DOHH2 (cell line): ENCODE measurements at regions not wholly inside any gene's neighbourhood (a gene's known extent, or its start where the extent isn't known, plus 50 kb on each side); places are given as distances from the start of the nearest gene placed in this dataset.

Experiments used
- CTCF ChIP-seq: fragments of 200-600 bp; sonication (generic); IDR thresholded peaks from one replicate; pipeline ENCODE4 v1.5.1; 2014; ENCODE audit warnings: antibody characterized with exemption, mild to moderate bottlenecking, low read depth, low read length; ENCODE audit not compliant: poor library complexity, severe bottlenecking
- EZH2phosphoT487 ChIP-seq: fragments of 200-600 bp; sonication (generic); IDR thresholded peaks from 2 replicates; pipeline ENCODE4 v1.6.1; 2017; ENCODE audit warnings: borderline replicate concordance, mild to moderate bottlenecking, antibody characterized with exemption, low read length, moderate library complexity, mixed read lengths

GRCh38 chr5:56606192-56606591 lies 209.2 kb upstream of the MAP3K1 start:
- no peak for TF ChIP-seq CTCF
- TF ChIP-seq EZH2phosphoT487 = no peak
